Endometrium (tissue), 2 donors: ENCODE measurements at regions not wholly inside any gene's neighbourhood (a gene's known extent, or its start where the extent isn't known, plus 50 kb on each side); places are given as distances from the start of the nearest gene placed in this dataset.

Source experiments
- FAIRE-seq: peaks from 2 replicates; lab custom pipeline; 2012; peaks lifted over from hg19 to GRCh38; lab: Jason Lieb, UNC
- donor health status: control.
- donor health status: control.

DNA sequence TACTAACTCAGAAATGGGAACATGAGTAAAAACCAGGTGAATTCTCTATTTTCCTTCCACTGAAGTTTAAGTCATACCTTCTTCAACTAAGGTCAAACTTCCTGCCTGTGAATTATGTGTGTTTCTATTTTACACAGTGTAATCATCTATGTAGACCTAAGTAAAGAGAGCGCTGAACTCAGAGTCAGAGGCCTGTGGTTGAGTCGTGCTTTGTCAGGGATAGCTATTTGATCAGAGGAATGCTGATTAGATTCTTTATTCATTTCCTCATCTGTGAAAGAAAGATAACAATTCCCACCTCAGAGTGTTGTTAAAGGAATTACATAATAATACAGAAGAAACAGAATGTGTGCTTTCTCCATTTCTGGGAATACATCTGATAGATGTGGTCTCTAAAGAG lies 654.1 kb downstream of the STIM2 start:
- FAIRE-seq, result no peak

DNA sequence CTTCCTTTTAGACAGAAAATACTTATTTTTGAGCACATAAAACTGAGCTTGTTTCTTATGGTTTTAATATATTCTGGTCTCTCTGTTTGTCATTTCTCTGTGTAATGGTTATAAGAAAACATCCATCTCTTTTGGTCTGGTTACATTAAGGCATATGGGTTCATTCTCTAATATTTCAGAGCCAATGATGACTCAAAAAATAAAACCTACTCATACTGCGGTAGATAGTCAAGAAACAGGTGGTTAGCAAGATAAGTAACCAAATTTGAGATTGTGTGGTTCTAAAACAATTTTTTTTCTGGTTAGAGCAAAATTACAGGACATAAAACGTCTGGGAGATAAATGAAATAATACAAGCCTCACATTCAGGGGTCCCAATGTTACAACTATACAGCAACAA lies 654.5 kb downstream of the STIM2 start:
- no peak for FAIRE-seq

DNA sequence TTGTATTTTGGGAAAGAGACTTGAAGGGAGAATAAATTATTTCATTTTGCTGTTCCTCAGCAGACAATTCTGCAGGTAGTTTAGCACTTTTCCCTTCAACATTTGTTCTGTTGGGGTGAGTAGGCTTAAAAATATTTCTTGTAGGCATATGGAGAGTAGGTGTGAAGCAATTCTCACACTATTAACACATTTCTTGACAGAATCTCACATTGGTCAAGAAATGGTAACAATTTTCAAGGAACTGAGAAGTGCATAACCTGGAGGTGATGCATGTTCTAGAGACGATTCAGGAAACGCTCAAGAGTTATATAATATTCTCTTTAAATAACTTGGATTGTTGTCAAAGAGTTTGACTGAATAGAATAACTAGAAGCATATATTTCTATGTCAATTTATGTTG lies 658.2 kb downstream of the STIM2 start:
- no peak for FAIRE-seq

DNA sequence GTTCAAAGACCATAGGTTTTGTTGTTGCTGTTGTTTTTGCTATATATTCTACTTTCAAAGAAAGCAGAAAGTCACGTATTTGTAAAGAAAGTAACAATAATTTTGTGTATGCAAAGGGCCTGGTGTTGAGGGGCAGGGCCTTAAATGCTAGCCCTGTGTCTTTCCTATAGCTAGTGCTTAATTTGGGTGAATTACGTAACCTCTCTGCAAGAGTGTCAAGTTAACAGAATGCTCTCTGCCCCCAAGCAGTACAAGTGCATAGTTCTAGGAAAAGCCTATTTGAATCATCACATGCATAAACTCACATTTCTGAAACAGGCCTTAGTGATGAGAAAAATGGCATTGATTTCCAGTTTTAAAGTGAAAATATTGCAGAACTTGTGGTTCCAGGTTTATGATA lies 663.6 kb downstream of the STIM2 start:
- FAIRE-seq, result no peak

DNA sequence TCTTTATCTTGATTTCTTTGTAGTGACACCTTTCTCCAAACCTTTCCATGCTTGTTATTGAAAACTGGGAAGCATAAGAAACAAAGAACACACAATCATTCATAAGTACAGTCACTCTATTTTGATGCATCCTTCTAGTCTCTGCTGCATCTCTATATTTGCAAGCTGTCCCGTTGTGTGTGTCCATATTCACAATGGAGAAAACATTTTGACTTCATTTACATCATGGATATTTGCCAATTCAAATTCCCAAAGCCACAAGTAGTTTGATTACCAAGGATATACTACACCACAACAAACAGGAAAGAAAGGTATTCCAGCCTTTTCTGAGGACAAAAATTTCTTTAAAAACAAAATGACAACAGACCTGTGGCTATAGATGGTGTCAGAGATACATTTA lies 673.8 kb downstream of the STIM2 start:
- FAIRE-seq, result no peak

DNA sequence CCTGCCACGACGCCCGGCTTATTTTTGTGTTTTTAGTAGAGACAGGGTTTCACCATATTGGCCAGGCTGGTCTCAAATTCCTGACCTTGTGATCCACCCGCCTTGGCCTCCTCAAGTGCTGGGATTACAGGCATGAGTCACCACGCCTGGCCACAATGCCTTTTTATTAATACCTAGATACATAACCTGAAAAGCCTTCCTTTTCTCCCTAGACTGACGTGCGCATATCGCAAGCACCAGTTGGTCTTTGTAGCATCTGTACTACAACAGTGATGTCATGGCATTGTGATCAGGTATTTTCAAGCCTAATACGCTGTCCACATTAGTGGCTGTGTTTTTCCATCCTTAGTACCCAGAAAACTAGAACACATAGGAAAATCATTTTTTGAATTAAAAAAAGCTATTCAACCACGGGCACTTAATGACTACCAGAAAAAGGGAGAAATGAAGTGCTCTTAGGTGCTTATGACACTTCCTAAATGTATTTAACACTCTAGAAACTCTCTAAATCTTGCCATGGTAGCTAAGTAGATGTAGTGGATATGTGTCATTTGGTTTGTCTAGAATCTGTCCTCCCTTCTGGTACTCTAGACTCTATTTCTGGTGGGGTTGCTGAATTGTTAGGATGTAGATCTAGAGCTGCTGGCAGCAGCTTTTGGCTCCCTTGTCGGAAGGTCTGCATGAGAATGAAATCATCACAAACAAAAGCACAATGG lies 707.8 kb downstream of the STIM2 start:
- FAIRE-seq, result no peak

DNA sequence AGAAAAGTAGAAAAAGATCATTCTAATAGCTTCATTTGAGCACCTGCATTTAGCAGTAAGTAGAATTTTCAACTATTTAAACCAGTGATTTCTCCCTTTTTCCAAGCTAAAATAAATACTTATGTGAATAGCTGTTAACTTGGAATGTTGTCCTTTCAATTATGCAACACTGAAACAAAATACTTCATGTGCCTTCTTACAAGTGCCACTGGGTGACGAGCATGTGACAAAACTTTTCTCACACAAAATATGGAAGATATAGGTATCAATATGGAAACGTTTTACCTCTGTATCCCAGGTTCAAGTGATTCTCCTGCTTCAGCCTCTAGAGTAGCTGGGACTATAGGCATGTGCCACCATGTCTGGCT lies 708.3 kb downstream of the STIM2 start:
- no peak for FAIRE-seq

DNA sequence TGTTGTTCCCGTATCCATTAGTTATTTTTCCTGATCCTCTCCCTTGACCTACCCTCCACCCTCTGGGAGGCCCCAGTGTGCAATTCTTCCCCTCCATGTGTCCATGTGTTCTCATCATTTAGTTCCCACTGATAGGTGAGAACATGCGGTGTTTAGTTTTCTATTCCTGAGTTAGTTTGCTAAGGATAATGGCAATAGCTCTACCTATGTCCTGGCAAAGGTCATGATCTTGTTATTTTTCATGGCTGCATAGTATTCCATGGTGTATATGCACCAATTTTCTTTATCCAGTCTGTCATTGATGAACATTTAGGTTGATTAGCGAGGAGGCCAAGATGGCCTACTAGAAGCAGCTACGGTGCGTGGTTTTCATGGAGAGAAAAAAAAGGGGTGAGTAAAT lies 714.1 kb downstream of the STIM2 start:
- FAIRE-seq, result no peak

DNA sequence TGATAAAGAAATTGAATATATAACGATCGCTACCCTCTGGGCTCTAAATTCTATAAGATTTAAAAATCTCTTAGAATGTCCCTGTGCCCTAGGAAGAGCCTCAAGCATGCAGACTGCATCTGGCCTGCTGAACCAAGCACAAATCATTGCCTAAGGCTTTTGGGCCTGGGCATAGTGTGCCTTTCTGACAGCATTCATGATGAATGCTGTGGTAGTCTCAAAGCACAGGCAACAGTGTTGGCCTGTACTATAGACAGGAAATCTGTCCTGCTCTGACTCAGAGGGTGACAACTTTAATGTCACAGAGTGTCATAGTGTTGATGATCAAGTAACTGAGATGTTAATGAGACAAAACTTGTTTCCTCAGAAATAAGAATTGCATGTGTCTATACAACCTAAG lies 717.3 kb downstream of the STIM2 start:
- FAIRE-seq, result no peak

DNA sequence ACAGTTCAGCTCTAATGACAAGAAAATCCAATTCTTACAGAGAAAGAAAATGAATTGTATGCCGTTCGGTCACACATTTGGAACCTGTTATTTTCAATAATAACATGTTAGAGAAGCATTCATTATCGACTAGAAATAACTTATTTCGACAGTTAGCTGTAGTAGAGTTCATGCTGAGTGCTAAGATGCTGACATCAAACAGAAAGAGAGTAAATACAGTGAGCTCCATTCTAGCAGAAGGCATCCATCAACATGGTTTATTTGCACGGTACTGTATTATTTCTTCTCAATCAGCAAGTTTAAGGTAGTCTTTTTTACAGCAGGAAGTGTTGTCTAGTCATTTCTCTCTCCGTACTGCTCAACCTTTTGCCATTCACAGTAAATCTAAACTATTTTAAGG lies 732.1 kb downstream of the STIM2 start:
- no peak for FAIRE-seq

DNA sequence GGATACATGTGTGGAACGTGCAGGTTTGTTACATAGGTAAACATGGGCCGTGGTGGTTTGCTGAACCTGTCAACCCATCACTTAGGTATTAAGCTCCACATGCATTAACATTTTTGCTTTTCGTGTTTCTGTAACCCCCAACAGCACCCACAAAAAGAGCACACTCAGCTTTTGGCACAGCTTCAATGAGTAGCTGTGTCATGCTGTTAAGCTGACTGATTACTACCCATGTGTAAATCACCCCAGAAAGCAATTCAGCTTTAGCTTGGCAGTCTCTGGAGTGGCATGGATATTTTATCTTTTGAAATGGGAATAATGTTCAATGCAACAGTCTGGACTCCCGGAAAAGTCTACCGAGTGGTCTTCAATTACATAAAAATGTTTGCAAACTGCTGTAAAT lies 734.3 kb downstream of the STIM2 start:
- FAIRE-seq, result no peak

DNA sequence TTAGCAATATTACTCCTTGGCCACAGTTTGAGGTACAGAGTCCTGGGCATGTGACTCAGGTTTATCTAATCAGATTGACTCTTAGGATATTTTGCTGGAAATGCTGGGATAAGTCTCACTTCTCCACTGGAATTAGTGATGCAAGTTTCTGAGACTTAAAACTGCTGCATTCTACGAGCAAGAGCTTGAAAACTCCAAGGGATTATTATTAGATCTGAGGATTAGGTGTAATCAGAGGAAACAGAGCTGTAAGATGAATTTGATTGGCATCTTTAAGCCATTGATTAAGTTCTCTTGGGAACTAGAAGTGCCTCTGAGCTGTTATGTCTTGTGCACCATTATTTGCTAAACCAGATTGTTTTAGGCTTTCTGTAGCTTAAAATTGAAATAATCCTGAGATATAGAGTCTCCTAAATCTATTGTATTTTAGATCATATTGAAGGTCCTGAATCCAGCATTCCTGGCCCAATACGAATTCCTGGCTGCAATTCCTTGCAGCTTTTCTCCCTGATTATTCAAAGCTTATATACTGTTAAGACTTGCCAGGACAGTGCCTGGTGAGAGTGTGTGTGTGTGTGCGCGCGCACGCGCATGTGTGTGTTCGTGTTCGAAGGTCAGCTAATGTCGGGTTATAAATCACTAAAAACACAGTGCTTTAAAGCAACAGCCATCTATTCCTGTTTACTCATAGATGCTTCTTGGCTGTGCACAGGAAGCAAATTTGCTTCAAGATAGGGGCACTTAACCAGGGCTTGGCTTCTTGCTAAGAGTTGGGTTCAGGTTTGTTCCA lies 735.1 kb downstream of the STIM2 start:
- FAIRE-seq, result no peak

DNA sequence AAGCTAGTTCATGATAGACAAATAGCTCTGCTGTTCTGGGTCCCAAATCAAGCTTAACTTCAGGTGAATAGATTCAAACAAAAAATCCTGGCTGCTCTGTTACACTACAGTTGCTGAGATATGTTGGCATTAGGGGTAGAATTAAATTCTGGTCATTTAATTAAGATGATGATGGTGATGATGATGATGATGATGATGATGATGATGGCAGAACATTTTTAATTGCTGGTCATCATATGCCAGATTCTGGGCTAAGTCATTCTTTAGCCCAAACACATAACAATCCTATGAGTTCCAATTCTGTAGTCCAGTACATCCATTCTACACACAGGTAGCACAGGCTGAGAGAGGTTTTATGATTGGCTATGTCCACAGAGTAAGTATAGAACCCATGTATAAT lies 741.5 kb downstream of the STIM2 start:
- no peak for FAIRE-seq

DNA sequence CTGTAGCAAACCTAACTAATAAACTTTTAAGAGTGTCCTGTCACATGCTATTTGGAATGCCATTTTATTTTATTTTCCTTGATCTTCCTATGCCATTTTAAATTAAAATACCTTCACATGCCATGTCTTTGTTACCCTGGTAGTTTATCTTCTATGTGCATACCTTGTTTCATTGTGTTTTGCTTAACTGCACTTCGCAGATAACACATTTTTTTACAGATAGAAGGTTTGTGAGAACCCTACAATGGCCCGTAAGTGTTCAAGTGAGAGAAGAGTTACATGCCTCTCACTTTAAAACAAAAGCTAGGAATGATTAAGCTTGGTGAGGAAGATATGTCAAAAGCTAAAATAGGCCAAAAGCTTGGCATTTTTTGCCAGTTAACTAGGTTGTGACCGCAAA lies 744.1 kb downstream of the STIM2 start:
- no peak for FAIRE-seq

DNA sequence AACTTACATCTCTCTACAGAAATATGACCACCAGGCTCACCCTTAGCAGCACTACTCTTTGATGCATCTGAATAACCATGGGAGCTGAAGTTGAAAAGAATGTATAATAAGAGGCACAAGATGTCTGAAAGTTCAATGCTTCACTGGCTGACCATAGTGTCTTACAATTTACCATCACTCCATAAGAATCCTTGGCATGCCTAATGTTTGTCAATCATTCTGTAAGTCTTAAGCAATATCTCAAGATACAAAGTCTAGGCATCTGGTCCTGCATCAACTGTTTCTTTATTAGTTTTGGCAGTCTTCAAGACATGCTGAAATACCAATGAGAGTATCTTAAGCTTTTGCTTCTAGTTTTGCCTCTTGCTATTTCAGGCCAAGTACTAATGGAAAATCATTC lies 755.5 kb downstream of the STIM2 start:
- no peak for FAIRE-seq

DNA sequence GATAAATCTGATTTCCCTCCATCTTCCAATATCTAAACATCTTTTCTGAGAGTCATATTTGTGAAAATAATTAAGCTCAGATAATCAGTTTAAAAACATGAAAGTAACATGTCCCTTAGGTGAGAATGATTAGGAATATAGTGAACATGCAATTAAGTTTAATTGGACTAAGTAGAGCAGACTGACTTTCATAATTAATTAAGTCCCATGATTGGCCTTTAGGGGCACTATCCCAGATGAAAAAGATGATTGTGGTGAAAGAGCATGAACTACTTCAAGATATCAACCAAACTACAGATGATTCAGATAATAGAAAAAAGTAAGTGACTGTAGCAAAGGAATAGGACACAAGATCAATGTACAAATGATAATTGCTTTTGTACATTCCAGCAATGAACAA lies 758.8 kb downstream of the STIM2 start:
- no peak for FAIRE-seq

DNA sequence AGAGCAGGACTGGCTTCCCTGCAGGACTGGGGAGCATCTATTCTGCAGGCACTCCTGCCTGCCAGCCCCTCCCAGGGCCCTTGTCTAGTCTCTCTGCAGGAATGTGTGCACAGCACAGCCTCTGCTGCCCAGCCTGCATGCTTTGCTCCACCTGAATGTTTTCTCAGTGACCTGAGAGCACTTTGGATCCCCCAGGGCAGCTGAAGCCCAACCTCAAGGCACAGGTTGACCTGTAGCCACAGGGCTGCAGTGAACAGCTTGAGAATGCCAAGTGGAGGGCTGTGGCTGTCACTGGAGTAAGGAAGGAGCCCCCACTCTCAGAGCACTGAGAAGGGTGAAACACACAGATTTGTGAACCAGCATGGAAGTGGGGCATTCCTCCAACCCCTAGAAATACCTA lies 760.2 kb downstream of the STIM2 start:
- FAIRE-seq, result no peak

DNA sequence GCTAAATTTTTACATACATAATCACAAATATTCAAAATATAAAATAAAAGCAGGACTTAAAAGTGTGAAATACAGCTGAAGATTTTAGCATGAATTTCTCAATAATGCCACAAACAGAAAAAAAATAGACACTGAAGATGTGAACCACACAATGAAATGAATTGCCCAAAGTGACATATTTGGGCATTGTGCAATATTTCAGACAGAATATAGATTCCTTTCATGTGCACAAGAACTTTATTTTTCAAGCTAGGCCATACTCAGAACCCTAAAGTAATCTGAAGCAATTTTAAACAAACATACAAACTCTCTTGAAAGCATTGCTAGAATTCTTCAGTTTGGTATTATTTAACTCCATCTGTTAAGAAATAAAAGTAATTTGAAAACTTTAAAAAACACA lies 764.1 kb downstream of the STIM2 start:
- no peak for FAIRE-seq

DNA sequence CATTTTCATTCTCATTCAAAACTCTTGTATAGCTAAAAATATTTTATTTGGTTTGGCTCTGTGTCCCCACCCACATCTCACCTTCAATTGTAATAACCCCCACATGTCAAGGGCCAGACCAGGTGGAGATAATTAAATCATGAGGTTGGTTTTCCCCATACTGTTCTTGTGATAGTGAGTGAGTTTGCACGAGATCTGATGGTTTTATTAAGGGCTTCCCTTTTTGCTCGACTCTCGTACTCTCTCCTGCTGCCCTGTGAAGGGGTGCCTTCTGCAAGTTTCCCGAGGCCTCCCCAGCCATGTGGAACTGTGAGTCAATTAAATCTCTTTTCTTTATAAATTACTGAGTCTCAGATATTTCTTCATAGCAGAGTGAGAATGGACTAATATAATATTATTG lies 768.0 kb downstream of the STIM2 start:
- no peak for FAIRE-seq

DNA sequence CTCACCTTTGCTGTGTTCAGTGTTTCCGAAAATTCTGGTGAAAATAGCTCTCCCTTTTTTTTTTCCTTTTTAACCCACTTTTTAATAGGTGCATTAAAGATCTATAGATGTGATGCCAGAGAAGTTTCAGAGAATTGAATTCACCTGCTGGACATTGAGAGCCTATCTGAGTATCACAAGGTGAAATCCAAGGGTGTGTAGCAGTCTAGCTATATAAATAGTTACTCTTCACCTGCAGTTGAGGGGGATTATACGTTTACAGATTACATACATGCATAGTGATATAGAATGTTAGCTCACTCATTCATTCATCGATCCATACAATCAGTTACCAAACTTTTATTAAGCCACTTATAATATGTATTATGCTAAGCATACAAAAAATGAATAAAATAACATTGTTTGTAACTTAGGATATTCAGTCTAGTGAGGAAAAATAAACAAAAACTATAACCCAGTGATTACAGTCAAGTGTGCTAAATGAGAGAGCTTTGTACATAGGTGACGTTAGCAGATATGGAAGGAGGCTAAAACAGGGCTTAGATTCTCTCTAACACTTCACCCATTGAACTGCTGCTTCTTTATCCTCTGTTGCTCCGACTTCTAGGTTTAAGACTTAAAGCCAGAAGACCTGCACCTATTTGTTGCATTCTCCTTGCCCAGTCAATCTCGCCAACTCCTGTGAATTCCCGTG lies 769.0 kb downstream of the STIM2 start:
- no peak for FAIRE-seq

DNA sequence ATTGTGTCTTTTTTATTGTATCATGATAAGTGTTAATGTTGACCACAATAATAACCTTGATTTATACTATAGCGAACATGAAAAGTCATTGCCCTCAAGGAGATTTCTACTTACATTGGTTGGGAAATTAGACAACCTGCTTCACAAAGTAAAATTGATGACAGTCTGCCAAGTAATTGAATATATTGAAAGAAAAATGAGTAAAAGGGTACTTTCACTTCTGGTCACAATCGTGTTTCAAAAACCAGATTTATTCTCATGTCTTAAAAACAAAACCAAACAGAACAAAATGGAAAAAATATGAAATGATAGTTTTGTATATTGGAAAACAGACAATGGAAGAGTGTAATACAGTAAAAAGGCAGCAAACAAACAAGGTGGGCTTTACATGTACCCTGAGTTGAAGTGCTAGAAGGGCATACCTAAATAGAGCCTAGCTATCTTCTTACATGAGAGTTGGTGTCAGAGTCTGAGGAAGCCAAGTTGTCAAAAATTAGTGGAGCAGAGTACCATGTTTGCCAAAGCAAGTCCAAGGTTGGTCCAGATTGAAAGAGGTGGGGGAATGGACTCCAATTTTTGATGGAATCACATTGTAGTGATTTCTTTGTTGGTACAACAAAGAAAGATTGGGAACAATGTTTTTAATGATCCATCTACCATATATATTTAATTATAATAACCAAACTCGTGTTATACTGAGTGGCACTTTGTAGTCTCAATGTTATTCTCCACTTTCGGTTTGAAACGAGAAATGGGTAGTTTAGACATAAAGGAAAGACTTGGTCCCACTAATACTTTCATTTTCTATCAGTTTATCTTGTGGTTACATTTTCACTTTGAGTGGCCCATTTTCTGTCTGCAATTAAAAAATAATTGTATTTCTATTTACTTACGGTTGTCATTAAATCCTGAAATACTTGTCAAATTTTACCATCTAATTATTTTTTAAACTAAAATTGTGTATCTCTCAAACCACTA lies 775.6 kb downstream of the STIM2 start:
- FAIRE-seq, result no peak
